IMR-90 (cell line): ENCODE measurements at regions not wholly inside any gene's neighbourhood (a gene's known extent, or its start where the extent isn't known, plus 50 kb on each side); places are given as distances from the start of the nearest gene placed in this dataset.

Source experiments
- ATAC-seq: fragments of 200-7000 bp; cut with Tn5 transposase; 2 replicates; pipeline ENCODE4 v1.9.1; 2020; ENCODE audit warnings: low read depth, mild to moderate bottlenecking, moderate library complexity
- BruUV-seq: library from RNA; stranded (reverse); fragments of 400-500 nt; replicated peaks from 2 replicates; lab custom pipeline; 2021; lab: Mats Ljungman, UMichigan
- CTCF ChIA-PET: fragments of 300-600 bp; formaldehyde crosslinking; extraction: SDS; loops from one replicate; lab custom pipeline; 2021; ENCODE audit warnings: antibody characterized with exemption; lab: Yijun Ruan, JAX
- POLR2A ChIA-PET: fragments of 300-600 bp; sonication (Branson Sonifier 250); formaldehyde crosslinking; loops from one replicate; lab custom pipeline; 2022; ENCODE audit warnings: antibody characterized with exemption; ENCODE audit not compliant: unreplicated experiment; lab: Charles Lee
- DNase-seq: peaks from one replicate; pipeline ENCODE4 v3.0.0; 2013
- H2AFZ ChIP-seq: replicated peaks from 2 replicates; pipeline ENCODE3; 2013; ENCODE audit warnings: low read length, mild to moderate bottlenecking; ENCODE audit not compliant: poor library complexity
- H2AK5ac ChIP-seq: 2 replicates; pipeline ENCODE4 v1.6.1; 2013; ENCODE audit warnings: low read depth, low read length, inconsistent platforms
- H2AK9ac ChIP-seq: replicated peaks from 2 replicates; pipeline ENCODE3; 2013; ENCODE audit warnings: mild to moderate bottlenecking, low read depth, low read length, moderate library complexity; ENCODE audit not compliant: poor library complexity
- H2BK120ac ChIP-seq: 2 replicates; pipeline ENCODE4 v1.6.1; 2013; ENCODE audit warnings: low read depth, low read length, inconsistent platforms
- H2BK15ac ChIP-seq: 3 replicates; pipeline ENCODE4 v1.6.1; 2013; ENCODE audit warnings: low read depth, low read length, inconsistent platforms
- H2BK20ac ChIP-seq: 2 replicates; pipeline ENCODE4 v1.6.1; 2013; ENCODE audit warnings: low read depth, mild to moderate bottlenecking, inconsistent platforms, low read length, moderate library complexity
- H2BK5ac ChIP-seq: 2 replicates; pipeline ENCODE4 v1.6.1; 2013; ENCODE audit warnings: mild to moderate bottlenecking, low read depth, low read length, inconsistent platforms; ENCODE audit not compliant: poor library complexity, severe bottlenecking
- H3K14ac ChIP-seq: replicated peaks from 2 replicates; pipeline ENCODE4 v1.6.1; 2013; ENCODE audit warnings: low read depth, low read length, inconsistent platforms
- H3K18ac ChIP-seq: 2 replicates; pipeline ENCODE4 v1.6.1; 2013; ENCODE audit warnings: low read depth, low read length, control low read depth
- H3K23ac ChIP-seq: 2 replicates; pipeline ENCODE4 v1.6.1; 2013; ENCODE audit warnings: low read depth, low read length, inconsistent platforms
- H3K27ac ChIP-seq: 2 replicates; pipeline ENCODE4 v1.5.1; 2013; ENCODE audit warnings: mild to moderate bottlenecking, control low read depth, low read length; ENCODE audit not compliant: insufficient read depth
- H3K27me3 ChIP-seq: 2 replicates; pipeline ENCODE4 v1.6.1; 2013; ENCODE audit warnings: low read length; ENCODE audit not compliant: control insufficient read depth, insufficient read depth
- H3K36me3 ChIP-seq: 2 replicates; pipeline ENCODE4 v1.6.1; 2013; ENCODE audit warnings: low read length, mixed read lengths; ENCODE audit not compliant: control insufficient read depth, insufficient read depth
- H3K4ac ChIP-seq: 2 replicates; pipeline ENCODE4 v1.6.1; 2013; ENCODE audit warnings: low read depth, low read length, inconsistent platforms
- H3K4me1 ChIP-seq: 2 replicates; pipeline ENCODE4 v1.6.1; 2013; ENCODE audit warnings: low read length, mixed read lengths; ENCODE audit not compliant: control insufficient read depth, insufficient read depth
- H3K4me2 ChIP-seq: 2 replicates; pipeline ENCODE4 v1.6.1; 2013; ENCODE audit warnings: low read depth, mild to moderate bottlenecking, control low read depth, low read length, moderate library complexity
- H3K4me3 ChIP-seq: 2 replicates; pipeline ENCODE4 v1.5.1; 2013; ENCODE audit warnings: low read depth, mild to moderate bottlenecking, control low read depth, low read length, moderate library complexity; ENCODE audit not compliant: insufficient read depth
- H3K56ac ChIP-seq: 2 replicates; pipeline ENCODE4 v1.6.1; 2013; ENCODE audit warnings: low read length, inconsistent platforms; ENCODE audit not compliant: insufficient read depth; ENCODE audit errors: extremely low read depth
- H3K79me1 ChIP-seq, 2 experiments: 2 replicates each; pipeline ENCODE4 v1.6.1; 2013; ENCODE audit warnings: low read length in 2 of 2, inconsistent platforms in 1 of 2, low read depth in 1 of 2
- H3K9ac ChIP-seq: 2 replicates; pipeline ENCODE4 v1.6.1; 2013; ENCODE audit warnings: low read depth, low read length, control low read depth
- H3K9me1 ChIP-seq: 2 replicates; pipeline ENCODE4 v1.6.1; 2013; ENCODE audit warnings: low read length, inconsistent platforms; ENCODE audit not compliant: insufficient read depth
- H3K9me3 ChIP-seq: 2 replicates; pipeline ENCODE4 v1.6.1; 2013; ENCODE audit warnings: low read length; ENCODE audit not compliant: control insufficient read depth, insufficient read depth
- H4K20me1 ChIP-seq: 2 replicates; pipeline ENCODE4 v1.6.1; 2013; ENCODE audit warnings: low read length, inconsistent platforms; ENCODE audit not compliant: insufficient read depth
- H4K5ac ChIP-seq: 2 replicates; pipeline ENCODE4 v1.6.1; 2013; ENCODE audit warnings: mild to moderate bottlenecking, low read depth, low read length, control low read depth
- H4K8ac ChIP-seq, 2 experiments: 2 replicates each; pipeline ENCODE4 v1.6.1; 2013; ENCODE audit warnings: low read depth in 2 of 2, low read length in 2 of 2, control low read depth in 1 of 2, inconsistent platforms in 1 of 2
- H4K91ac ChIP-seq: 2 replicates; pipeline ENCODE4 v1.6.1; 2013; ENCODE audit warnings: low read depth, low read length, inconsistent platforms; ENCODE audit not compliant: insufficient read depth
- FOS ChIP-seq: fragments of 150-350 bp; IDR thresholded peaks from 2 replicates; pipeline ENCODE4 v1.6.1; 2016; ENCODE audit warnings: low read depth, low read length
- MAFK ChIP-seq: IDR thresholded peaks from 2 replicates; pipeline ENCODE4 v1.6.1; 2012; ENCODE audit warnings: low read depth, low read length, improper control_type of control experiment
- NFE2L2 ChIP-seq: fragments of 150-350 bp; IDR thresholded peaks from 2 replicates; pipeline ENCODE4 v1.6.1; 2016; ENCODE audit warnings: low read depth, mild to moderate bottlenecking, low read length
- POLR2A ChIP-seq: IDR thresholded peaks from 2 replicates; pipeline ENCODE4 v1.6.1; 2012; ENCODE audit warnings: mild to moderate bottlenecking, low read depth, low read length
- RCOR1 ChIP-seq: IDR thresholded peaks from 2 replicates; pipeline ENCODE4 v1.6.1; 2012; ENCODE audit warnings: mild to moderate bottlenecking, low read length, improper control_type of control experiment; ENCODE audit not compliant: insufficient replicate concordance
- RFX5 ChIP-seq: IDR thresholded peaks from 2 replicates; pipeline ENCODE4 v1.8.0; 2012; ENCODE audit warnings: low read depth, mild to moderate bottlenecking, low read length, moderate library complexity
- SMC3 ChIP-seq: fragments of 150-350 bp; IDR thresholded peaks from 2 replicates; pipeline ENCODE4 v1.6.1; 2016; ENCODE audit warnings: low read depth, mild to moderate bottlenecking, antibody characterized with exemption, low read length, moderate library complexity
- USF2 ChIP-seq: fragments of 150-350 bp; IDR thresholded peaks from 2 replicates; pipeline ENCODE4 v1.6.1; 2017; ENCODE audit warnings: mild to moderate bottlenecking, antibody characterized with exemption, low read length, low read depth
- WGBS, 2 experiments: methylation state at CpG; one replicate each; pipeline versions ENCODE4 v1.1.5 to v1.1.7; 2013; ENCODE audit warnings: missing lambda C conversion rate in 2 of 2; ENCODE audit not compliant: insufficient read length in 1 of 2; ENCODE audit errors: extremely low coverage in 2 of 2; 5-methylcytosine and 5-hydroxymethylcytosine counted together
- dilution Hi-C: fragments of 300-500 bp; cut with HindIII; formaldehyde crosslinking; loops from one replicate; pipeline ENCODE4 v1.14.3; 2018; ENCODE audit warnings: low sequenced_read_pairs; ENCODE audit not compliant: unreplicated experiment
- in situ Hi-C: fragments of 300-500 bp; cut with MboI; formaldehyde crosslinking; loops from 3 replicates; pipeline ENCODE4 v1.14.3; 2019; ENCODE audit warnings: low sequenced_read_pairs, inconsistent platforms, mixed read lengths
- intact Hi-C: fragments of 100-400 bp; cut with micrococcal nuclease; formaldehyde crosslinking; loops from 2 replicates; pipeline ENCODE4 v1.10.0; 2022

DNA sequence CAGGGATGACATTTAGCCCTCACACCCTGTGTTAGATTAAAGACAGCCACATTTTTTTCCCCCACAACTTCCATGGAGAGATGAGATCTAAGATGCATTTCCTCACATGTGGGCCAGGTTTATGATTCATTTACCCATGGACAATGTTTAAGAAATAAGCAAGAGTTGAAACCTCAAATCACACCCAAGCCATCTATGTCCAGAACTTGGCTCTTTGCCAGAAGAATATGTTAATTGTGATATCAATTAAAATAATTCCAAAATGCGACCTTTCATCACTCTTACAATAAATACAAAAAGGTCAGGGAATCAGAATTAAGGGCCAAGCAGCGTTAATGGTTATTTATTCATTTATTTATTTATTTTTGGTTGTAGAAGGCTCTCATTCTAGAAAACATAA lies 1376.9 kb upstream of the TMEM132C start:
- no peaks in the 10 kb centered on the region for H3K27me3 ChIP-seq
- no peaks in the 10 kb centered on the region for H4K20me1 ChIP-seq
- no peak overlapping the region for H3K23ac ChIP-seq
- H2BK120ac ChIP-seq: no peak overlapping the region
- no peak overlapping the region for H4K5ac ChIP-seq
- H3K79me1 ChIP-seq: no peaks in the 10 kb centered on the region
- BruUV-seq: no TSS peak
- H4K91ac ChIP-seq: no peak overlapping the region
- H3K36me3 ChIP-seq: no peaks in the 10 kb centered on the region
- no peak overlapping the region for H2AK9ac ChIP-seq
- dilution Hi-C loops (no loop called here), in situ Hi-C loops (no loop called here), intact Hi-C loops (no loop called here)
- no peak overlapping the region for H3K14ac ChIP-seq
- no peak overlapping the region for H2BK20ac ChIP-seq
- CTCF ChIA-PET: no interaction called here
- DNase-seq: no peak
- no peak overlapping the region for H4K8ac ChIP-seq
- H2AFZ ChIP-seq: no peak overlapping the region
- no peak overlapping the region for H2BK5ac ChIP-seq
- POLR2A ChIA-PET: no interaction called here
- no peak overlapping the region for H3K56ac ChIP-seq
- no peak overlapping the region for H3K4me2 ChIP-seq
- H3K18ac ChIP-seq: no peak overlapping the region
- no CpG with 5 or more reads among the region's 2 CpGs for WGBS, 2 experiments
- no peaks in the 10 kb centered on the region for H3K9me1 ChIP-seq
- TF ChIP-seq RFX5: no peak
- no peak for TF ChIP-seq FOS
- no peak for TF ChIP-seq NFE2L2
- TF ChIP-seq MAFK: no peak
- TF ChIP-seq USF2: no peak
- no peak for TF ChIP-seq POLR2A
- TF ChIP-seq RCOR1: no peak
- TF ChIP-seq SMC3: no peak
- no peak overlapping the region for H3K27ac ChIP-seq
- no peaks in the 10 kb centered on the region for H3K4me1 ChIP-seq
- H3K4me3 ChIP-seq: no peak overlapping the region
- no peak overlapping the region for H3K9ac ChIP-seq
- H3K4ac ChIP-seq: no peak overlapping the region
- no peak overlapping the region for H2AK5ac ChIP-seq
- H3K9me3 ChIP-seq: peaks cover 8% of the 10 kb centered on the region; the same call in 1 of the 2 replicates
- no peak for ATAC-seq
- H2BK15ac ChIP-seq: no peak overlapping the region
